AG04450 (cell line): ENCODE measurements at regions not wholly inside any gene's neighbourhood (a gene's known extent, or its start where the extent isn't known, plus 50 kb on each side); places are given as distances from the start of the nearest gene placed in this dataset.

ENCODE experiments used
- CTCF ChIA-PET: fragments of 300-600, 350-600 bp; formaldehyde crosslinking; extraction: SDS; loops from one replicate; lab custom pipeline; 2022; ENCODE audit warnings: antibody characterized with exemption, inconsistent platforms; lab: Charles Lee
- POLR2A ChIA-PET: fragments of 350-600 bp; formaldehyde crosslinking; extraction: SDS; loops from one replicate; lab custom pipeline; 2021; ENCODE audit warnings: antibody characterized with exemption, inconsistent platforms; lab: Yijun Ruan, JAX
- DNase-seq: peaks from one replicate; pipeline ENCODE4 v3.0.0-alpha.2; 2011; ENCODE audit warnings: low read depth, low spot score
- H3K27ac ChIP-seq: one replicate; pipeline ENCODE4 v1.5.1; 2012; ENCODE audit warnings: low read depth, low read length, control low read depth
- H3K27me3 ChIP-seq: one replicate; pipeline ENCODE4 v1.6.0; 2012; ENCODE audit warnings: low read length; ENCODE audit not compliant: control insufficient read depth, insufficient read depth
- H3K4me3 ChIP-seq: 2 replicates; pipeline ENCODE4 v1.5.1; 2011; ENCODE audit warnings: mild to moderate bottlenecking, low read depth, low read length, control low read depth
- H3K9me3 ChIP-seq: 2 replicates; pipeline ENCODE4 v1.5.1; 2012; ENCODE audit warnings: low read length; ENCODE audit not compliant: control insufficient read depth, insufficient read depth
- TF ChIP-seq, protein P1 (sequence below): IDR thresholded peaks from 2 replicates; pipeline ENCODE4 v1.5.1; 2011; ENCODE audit warnings: low read depth, low read length, control low read depth, inconsistent platforms

DNA sequence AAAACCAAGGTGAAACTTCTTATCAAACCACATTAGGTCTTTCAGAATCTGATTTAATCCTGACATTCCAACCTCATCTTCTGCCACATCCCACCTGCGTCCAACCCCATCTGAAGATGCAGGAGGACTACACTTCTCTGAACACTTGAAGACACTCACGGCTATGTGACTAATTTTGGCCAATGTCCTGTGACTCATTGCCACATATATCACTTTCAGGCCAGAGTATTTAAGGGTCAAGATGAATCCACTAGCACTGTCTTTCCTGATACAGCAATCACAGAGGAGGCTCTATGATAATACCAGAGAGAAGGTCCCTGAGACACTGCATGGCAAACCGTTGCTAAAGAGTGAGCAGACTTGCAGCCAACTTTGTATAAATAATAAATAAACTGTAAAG, 323.4 kb downstream of the NR2F1-AS1 start:
- Histone ChIP-seq H3K27ac (no peak overlapping the region), H3K9me3 (no peaks in the 10 kb centered on the region; the same call in 1 of the 2 replicates), H3K27me3 (no peaks in the 10 kb centered on the region), H3K4me3 (no peak overlapping the region)
- no peak for DNase-seq
- TF ChIP-seq, protein P1, sequence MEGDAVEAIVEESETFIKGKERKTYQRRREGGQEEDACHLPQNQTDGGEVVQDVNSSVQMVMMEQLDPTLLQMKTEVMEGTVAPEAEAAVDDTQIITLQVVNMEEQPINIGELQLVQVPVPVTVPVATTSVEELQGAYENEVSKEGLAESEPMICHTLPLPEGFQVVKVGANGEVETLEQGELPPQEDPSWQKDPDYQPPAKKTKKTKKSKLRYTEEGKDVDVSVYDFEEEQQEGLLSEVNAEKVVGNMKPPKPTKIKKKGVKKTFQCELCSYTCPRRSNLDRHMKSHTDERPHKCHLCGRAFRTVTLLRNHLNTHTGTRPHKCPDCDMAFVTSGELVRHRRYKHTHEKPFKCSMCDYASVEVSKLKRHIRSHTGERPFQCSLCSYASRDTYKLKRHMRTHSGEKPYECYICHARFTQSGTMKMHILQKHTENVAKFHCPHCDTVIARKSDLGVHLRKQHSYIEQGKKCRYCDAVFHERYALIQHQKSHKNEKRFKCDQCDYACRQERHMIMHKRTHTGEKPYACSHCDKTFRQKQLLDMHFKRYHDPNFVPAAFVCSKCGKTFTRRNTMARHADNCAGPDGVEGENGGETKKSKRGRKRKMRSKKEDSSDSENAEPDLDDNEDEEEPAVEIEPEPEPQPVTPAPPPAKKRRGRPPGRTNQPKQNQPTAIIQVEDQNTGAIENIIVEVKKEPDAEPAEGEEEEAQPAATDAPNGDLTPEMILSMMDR, result no peak
- POLR2A ChIA-PET, result no interaction called here
- CTCF ChIA-PET, result no interaction called here

DNA sequence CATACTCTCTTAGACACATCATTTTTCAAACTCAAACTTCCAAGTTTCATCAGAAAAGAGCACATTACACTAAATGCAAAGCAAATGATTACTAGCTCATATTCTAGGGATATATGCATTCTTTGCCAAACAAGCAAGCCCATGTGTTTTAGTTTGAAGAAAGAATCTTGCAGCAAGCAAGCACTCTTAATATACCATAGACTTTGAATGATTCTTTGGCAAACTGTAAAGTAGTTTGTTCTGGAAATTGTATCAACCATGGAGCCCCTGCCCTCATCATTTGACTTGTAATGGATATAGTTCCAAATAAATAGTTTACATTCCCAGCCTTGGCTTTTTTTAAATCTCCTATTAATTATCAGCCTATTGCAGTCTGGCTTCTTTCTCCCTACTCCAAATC, 325.2 kb downstream of the NR2F1-AS1 start:
- Histone ChIP-seq H3K27ac (no peak overlapping the region), H3K4me3 (no peak overlapping the region), H3K27me3 (no peaks in the 10 kb centered on the region), H3K9me3 (no peaks in the 10 kb centered on the region)
- POLR2A ChIA-PET, result no interaction called here
- no peak for DNase-seq
- CTCF ChIA-PET, result no interaction called here
- TF ChIP-seq, protein P1, result no peak

DNA sequence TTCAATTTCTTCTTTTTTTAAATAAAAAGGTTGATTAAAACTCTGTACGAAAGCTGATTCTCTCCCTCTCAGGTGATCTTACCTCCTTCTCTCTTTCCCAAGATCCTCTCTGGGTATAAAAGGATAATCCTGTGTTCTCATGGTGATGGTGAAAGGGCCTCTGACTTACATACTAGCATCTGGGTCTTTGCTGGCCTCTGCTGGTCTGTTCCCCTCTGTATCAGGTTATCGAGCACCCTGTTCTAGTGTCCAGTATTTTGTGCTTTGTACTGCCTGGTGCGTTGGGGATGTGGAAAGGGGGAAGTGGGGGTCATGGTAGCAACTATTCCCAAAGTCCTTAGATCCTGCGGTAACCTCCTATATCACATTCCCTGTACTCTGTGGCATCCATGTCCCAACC, 328.9 kb downstream of the NR2F1-AS1 start:
- no peak for DNase-seq
- no peak overlapping the region for H3K27ac ChIP-seq
- CTCF ChIA-PET, result no interaction called here
- no peaks in the 10 kb centered on the region for H3K9me3 ChIP-seq
- H3K27me3 ChIP-seq, result no peaks in the 10 kb centered on the region
- POLR2A ChIA-PET, result no interaction called here
- TF ChIP-seq, protein P1, result peak; percentile 19; the same call in 1 of the 2 replicates
- no peak overlapping the region for H3K4me3 ChIP-seq

DNA sequence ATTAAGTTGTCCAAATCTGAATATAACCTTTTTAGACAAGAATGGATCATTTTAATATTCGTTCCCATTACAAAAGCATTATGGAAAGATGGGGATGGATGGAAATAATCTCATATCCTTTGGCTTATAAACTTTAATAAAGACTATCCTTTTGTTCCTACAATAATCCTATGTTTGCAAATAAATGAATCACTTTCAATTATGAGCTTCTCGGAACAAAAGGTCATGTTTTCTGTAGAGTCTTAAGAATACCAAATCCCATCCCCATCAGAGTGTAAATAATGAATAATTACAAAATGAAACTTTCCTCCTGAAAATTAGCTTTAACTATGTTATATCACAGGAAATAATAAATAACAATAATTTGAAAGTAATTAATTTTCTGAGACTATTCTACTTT, 329.7 kb downstream of the NR2F1-AS1 start:
- TF ChIP-seq, protein P1, result no peak
- no peak for DNase-seq
- Histone ChIP-seq H3K4me3 (no peak overlapping the region), H3K27ac (no peak overlapping the region), H3K27me3 (no peaks in the 10 kb centered on the region), H3K9me3 (no peaks in the 10 kb centered on the region)
- POLR2A ChIA-PET, result no interaction called here
- CTCF ChIA-PET, result no interaction called here

DNA sequence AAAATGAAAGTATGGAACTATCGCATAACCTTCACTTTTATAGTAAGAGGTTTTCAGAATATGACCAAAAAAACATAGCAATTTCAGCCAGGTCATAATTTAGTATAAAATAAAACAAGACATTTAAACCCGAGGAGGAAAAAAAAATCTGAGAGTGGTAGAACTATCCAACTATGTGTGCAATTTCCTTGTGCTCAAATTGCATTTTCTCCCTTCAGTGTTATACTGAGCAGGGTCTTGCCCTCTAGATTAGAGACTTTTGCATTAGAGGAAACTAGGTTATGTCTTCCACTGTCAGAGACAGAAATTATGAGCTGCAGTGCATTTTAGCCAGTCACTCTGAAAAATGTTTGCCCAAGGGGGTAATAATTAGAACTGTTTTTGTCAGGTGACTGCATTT, 330.6 kb downstream of the NR2F1-AS1 start:
- H3K9me3 ChIP-seq, result no peaks in the 10 kb centered on the region
- no peaks in the 10 kb centered on the region for H3K27me3 ChIP-seq
- no peak overlapping the region for H3K4me3 ChIP-seq
- no peak overlapping the region for H3K27ac ChIP-seq
- TF ChIP-seq, protein P1, result no peak
- POLR2A ChIA-PET, result no interaction called here
- no peak for DNase-seq
- CTCF ChIA-PET, result interaction anchor here (1.5 kb wide), 1 partner anchor 328 kb away, joined by 3 read pairs; no protein-coding TSS in a partner anchor
